Heart left ventricle (tissue), 16 donors: ENCODE measurements at regions not wholly inside any gene's neighbourhood (a gene's known extent, or its start where the extent isn't known, plus 50 kb on each side); places are given as distances from the start of the nearest gene placed in this dataset.
A peak's percentile ranks its signal among the peaks of the same experiment; 100 is the strongest.

Experiments
- ATAC-seq, 4 donors: fragments of 200-7000 bp; cut with Tn5 transposase; one replicate each; pipeline ENCODE4 v1.9.1; 2020 to 2022; ENCODE audit warnings: moderate library complexity in 4 of 4, mild to moderate bottlenecking in 3 of 4, moderate number of reproducible peaks in 1 of 4
- DNase-seq, 5 donors: peaks; one replicate each; pipeline ENCODE4 v3.0.0-alpha.2; 2020
- H3K27ac ChIP-seq, 12 donors: fragments of 200-600 bp; sonication (generic) in 4 of 12; one replicate each; pipeline versions ENCODE4 v1.5.0 to v1.8.0; 2016 to 2022; ENCODE audit warnings: mild to moderate bottlenecking in 2 of 12
- H3K27me3 ChIP-seq, 9 donors: fragments of 200-600 bp; sonication (generic) in 2 of 9; one replicate each; pipeline versions ENCODE4 v1.5.1 to v1.8.0; 2016 to 2022; ENCODE audit warnings: mild to moderate bottlenecking in 3 of 9
- H3K36me3 ChIP-seq, 9 donors: fragments of 200-600 bp; sonication (generic) in 2 of 9; one replicate each; pipeline versions ENCODE4 v1.5.0 to v1.8.0; 2018 to 2022; ENCODE audit warnings: mild to moderate bottlenecking in 2 of 9
- H3K4me1 ChIP-seq, 12 donors: fragments of 200-600 bp; sonication (generic) in 4 of 12; one replicate each; pipeline versions ENCODE4 v1.5.0 to v1.8.0; 2016 to 2022; ENCODE audit warnings: mild to moderate bottlenecking in 3 of 12
- H3K4me3 ChIP-seq, 12 donors: fragments of 200-600 bp; sonication (generic) in 4 of 12; one replicate each; pipeline versions ENCODE4 v1.5.0 to v1.8.0; 2017 to 2022; ENCODE audit warnings: mild to moderate bottlenecking in 9 of 12, moderate library complexity in 4 of 12
- H3K9me3 ChIP-seq, 12 donors: fragments of 200-600 bp; sonication (generic) in 4 of 12; one replicate each; pipeline versions ENCODE4 v1.5.0 to v1.8.0; 2016 to 2022; ENCODE audit warnings: mild to moderate bottlenecking in 1 of 12
- POLR2A ChIP-seq, 2 donors: fragments of 450-650 bp; IDR thresholded peaks; one replicate each; pipeline ENCODE4 v1.6.1; 2017; ENCODE audit warnings: antibody characterized with exemption in 2 of 2, mild to moderate bottlenecking in 2 of 2, moderate library complexity in 2 of 2
- WGBS, 4 donors: extraction: QIAGEN DNeasy Blood & Tissue Kit in 2 of 4; methylation state at CpG; one replicate each; pipeline versions ENCODE4 v1.1.5 to v1.1.7; 2013 to 2018; 5-methylcytosine and 5-hydroxymethylcytosine counted together
- intact Hi-C, 10 donors: fragments of 100-400 bp; cut with DNase I; formaldehyde crosslinking; loops; one replicate each; pipeline versions ENCODE4 v1.11.1 to v1.14.2; 2022
- TF ChIP-seq, protein P1 (sequence below), 12 donors: fragments of 200-600 bp; sonication (generic) in 4 of 12; IDR thresholded peaks; one replicate each; pipeline versions ENCODE4 v1.5.0 to v1.8.0; 2018 to 2022; ENCODE audit warnings: antibody characterized with exemption in 12 of 12, mild to moderate bottlenecking in 5 of 12
- donor health status: ischemic (EF 13 %, LVEDD 7.1; RV severe dilation, severe dysfunction).
- donor health status: healthy with polysubstance abuse.
- donor health status: DM: no; HTN: yes; CAD: no.
- donor health status: DM: no; HTN: no; CAD: no.
- donor health status: ischemic (EF 25% LVEDD 6.9; RV normal size, moderate dysfunction).
- donor health status: ischemic (EF 25% LVEDD 5.7; RV mildly dilated, moderate dysfunction).
- donor health status: healthy.
- donor health status: DM: yes; HTN: yes; CAD: no.
- donor health status: ischemic (EF 35%, LVEDD 5.7; RV mildly dilated, moderate dysfunction).
- donor health status: nonischemic (EF 11% LVEDD 7.7; RV severe dilation, severe dysfunction).
- donor health status: DM: yes; HTN: yes; CAD: no.
- donor health status: PGD.
- donor health status: ischemic (EF 29% LVEDD 5.4; RV normal size, mild dysfunction).
- donor health status: nonischemic (EF 23%, LVEDD 6.1; RV moderate dilation, normal function).

DNA sequence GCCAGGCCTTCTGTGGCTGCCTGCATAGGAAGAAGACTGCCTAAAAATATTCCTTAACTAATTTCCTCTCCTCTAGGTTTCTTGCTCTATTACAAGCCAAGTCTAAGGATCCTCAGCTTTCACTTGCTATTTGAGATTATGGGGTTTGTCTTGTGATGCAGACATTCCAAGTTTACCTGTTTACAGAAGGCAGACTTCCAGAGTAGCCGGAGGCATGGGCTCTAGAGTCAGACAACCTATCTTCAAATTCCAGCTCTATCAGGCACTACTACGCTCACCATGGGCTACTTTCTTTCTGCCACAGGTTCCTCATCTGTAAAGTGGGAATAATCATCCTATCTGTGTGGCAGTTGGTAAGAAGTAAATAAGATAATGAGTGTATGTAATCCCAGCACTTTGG, 95.6 kb upstream of the BCL6 start:
- intact Hi-C loops, result no loop called here
- Histone ChIP-seq H3K36me3 (no peaks in the 10 kb centered on the region), H3K9me3 (no peaks in the 10 kb centered on the region), H3K27me3 (no peaks in the 10 kb centered on the region), H3K4me3 (no peak overlapping the region), H3K4me1 (no peaks in the 10 kb centered on the region), H3K27ac (no peak overlapping the region)
- ATAC-seq (no peak), DNase-seq (no peak)
- TF ChIP-seq, protein P1, sequence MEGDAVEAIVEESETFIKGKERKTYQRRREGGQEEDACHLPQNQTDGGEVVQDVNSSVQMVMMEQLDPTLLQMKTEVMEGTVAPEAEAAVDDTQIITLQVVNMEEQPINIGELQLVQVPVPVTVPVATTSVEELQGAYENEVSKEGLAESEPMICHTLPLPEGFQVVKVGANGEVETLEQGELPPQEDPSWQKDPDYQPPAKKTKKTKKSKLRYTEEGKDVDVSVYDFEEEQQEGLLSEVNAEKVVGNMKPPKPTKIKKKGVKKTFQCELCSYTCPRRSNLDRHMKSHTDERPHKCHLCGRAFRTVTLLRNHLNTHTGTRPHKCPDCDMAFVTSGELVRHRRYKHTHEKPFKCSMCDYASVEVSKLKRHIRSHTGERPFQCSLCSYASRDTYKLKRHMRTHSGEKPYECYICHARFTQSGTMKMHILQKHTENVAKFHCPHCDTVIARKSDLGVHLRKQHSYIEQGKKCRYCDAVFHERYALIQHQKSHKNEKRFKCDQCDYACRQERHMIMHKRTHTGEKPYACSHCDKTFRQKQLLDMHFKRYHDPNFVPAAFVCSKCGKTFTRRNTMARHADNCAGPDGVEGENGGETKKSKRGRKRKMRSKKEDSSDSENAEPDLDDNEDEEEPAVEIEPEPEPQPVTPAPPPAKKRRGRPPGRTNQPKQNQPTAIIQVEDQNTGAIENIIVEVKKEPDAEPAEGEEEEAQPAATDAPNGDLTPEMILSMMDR (IDR thresholded peaks at IDR 0.05), result no peak
- no peak for TF ChIP-seq POLR2A (IDR thresholded peaks at IDR 0.05)
- 79 to 94% (median 92%) methylated on average over 2 of the region's 2 CpGs for WGBS, 4 donors

DNA sequence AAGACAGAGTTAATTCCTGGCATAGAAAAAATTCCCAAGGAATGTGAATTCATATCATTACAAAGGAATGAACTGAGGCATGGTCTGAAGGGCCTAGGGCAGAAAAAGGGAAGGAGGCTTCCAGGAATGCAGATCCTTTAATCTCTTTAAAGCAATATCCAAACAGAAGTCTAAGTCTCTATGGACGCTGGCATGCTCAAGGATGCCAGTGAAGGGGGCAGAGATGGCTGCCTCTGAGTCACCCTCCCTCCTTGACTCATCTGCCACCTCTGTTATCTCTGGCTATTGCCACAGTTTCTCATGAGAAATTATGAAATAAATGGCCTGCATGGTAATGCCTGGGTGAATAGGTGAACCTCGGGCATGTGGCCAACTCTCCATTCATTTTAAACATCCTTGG, 96.3 kb upstream of the BCL6 start:
- no peak overlapping the region for H3K4me3 ChIP-seq
- H3K27ac ChIP-seq, result no peak overlapping the region
- TF ChIP-seq, protein P1 (IDR thresholded peaks at IDR 0.05), result no peak
- no peak for TF ChIP-seq POLR2A (IDR thresholded peaks at IDR 0.05)
- H3K9me3 ChIP-seq, result no peaks in the 10 kb centered on the region
- no peak for ATAC-seq
- no peak for DNase-seq
- no peaks in the 10 kb centered on the region for H3K27me3 ChIP-seq
- intact Hi-C loops, result no loop called here
- H3K4me1 ChIP-seq, result no peaks in the 10 kb centered on the region
- WGBS, 4 donors, result 76 to 90% (median 85%) methylated on average over 2 of the region's 2 CpGs
- H3K36me3 ChIP-seq, result no peaks in the 10 kb centered on the region

DNA sequence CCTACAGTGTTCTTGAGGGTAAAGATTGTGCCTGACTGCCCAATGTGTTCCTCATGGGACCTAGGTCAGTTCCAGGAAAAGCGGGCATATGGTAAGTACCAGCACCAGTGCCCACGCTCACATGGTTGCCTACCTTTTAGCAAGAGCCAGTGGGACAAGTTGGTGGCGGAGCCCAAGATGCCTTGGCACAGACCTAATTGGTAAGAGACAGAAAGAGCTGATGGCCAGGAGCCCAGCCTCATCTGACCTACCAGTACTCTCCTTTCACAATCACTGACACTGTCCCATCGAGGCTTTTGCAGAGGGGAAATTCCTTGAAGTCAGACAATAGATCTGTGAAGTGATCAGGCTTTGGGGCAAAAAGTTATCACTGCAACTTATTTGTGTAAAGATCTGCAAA, 98.4 kb upstream of the BCL6 start:
- Histone ChIP-seq H3K36me3 (no peaks in the 10 kb centered on the region), H3K4me3 (no peak overlapping the region), H3K4me1 (no peaks in the 10 kb centered on the region), H3K27ac (no peak overlapping the region), H3K27me3 (no peaks in the 10 kb centered on the region), H3K9me3 (no peaks in the 10 kb centered on the region)
- ATAC-seq (peak; percentile 68 to 83 (median 76)), DNase-seq (peak in 3 of 5 donors; percentile 16 to 62 (median 44))
- intact Hi-C loops, result no loop called here
- WGBS, 4 donors, result 40 to 72% (median 64%) methylated on average over 4 of the region's 4 CpGs
- TF ChIP-seq, protein P1 (IDR thresholded peaks at IDR 0.05), result no peak
- no peak for TF ChIP-seq POLR2A (IDR thresholded peaks at IDR 0.05)

DNA sequence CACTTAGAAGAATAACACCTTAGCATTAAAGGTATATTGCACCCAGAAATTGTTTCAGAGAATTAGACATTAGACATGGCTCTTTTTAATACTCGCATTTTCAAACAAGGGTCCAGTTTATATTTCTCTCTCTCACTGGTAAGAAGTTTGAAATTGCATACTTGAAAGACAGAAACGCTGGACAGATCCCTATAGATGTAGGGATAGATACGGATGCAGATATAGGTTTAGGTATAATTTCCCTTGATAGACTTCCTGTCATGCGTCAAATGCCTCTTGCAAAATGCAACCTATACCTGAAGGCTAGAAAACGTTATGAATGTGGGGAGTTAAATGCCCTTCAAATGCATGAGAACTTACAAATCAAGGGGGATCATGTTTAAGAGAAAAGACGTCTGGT, 99.4 kb upstream of the BCL6 start:
- Histone ChIP-seq H3K36me3 (no peaks in the 10 kb centered on the region), H3K4me1 (peaks cover 0 to 1% (median 0%) of the 10 kb centered on the region in 12 donors), H3K27ac (no peak overlapping the region), H3K27me3 (no peaks in the 10 kb centered on the region), H3K4me3 (no peak overlapping the region), H3K9me3 (no peaks in the 10 kb centered on the region)
- DNase-seq (no peak), ATAC-seq (no peak)
- 66 to 78% (median 72%) methylated on average over 6 of the region's 6 CpGs for WGBS, 4 donors
- intact Hi-C loops, result no loop called here
- no peak for TF ChIP-seq POLR2A (IDR thresholded peaks at IDR 0.05)
- TF ChIP-seq, protein P1 (IDR thresholded peaks at IDR 0.05), result no peak
